Lower lobe of right lung (tissue), 2 donors: ENCODE measurements at regions not wholly inside any gene's neighbourhood (a gene's known extent, or its start where the extent isn't known, plus 50 kb on each side); places are given as distances from the start of the nearest gene placed in this dataset.

ENCODE experiments used
- ATAC-seq, 2 donors: fragments of 200-7000 bp; cut with Tn5 transposase; one replicate each; pipeline ENCODE4 v1.9.1; 2020 to 2022; ENCODE audit warnings: mild to moderate bottlenecking in 2 of 2, moderate library complexity in 2 of 2
- DNase-seq: peaks from one replicate; pipeline ENCODE4 v3.0.0-alpha.2; 2020
- H3K27ac ChIP-seq: fragments of 200-600 bp; one replicate; pipeline ENCODE4 v1.8.0; 2022
- H3K27me3 ChIP-seq: fragments of 200-600 bp; one replicate; pipeline ENCODE4 v1.8.0; 2022; ENCODE audit warnings: low read depth
- H3K36me3 ChIP-seq: fragments of 200-600 bp; one replicate; pipeline ENCODE4 v1.8.0; 2022; ENCODE audit warnings: mild to moderate bottlenecking
- H3K4me1 ChIP-seq: fragments of 200-600 bp; one replicate; pipeline ENCODE4 v1.8.0; 2022
- H3K4me3 ChIP-seq: fragments of 200-600 bp; one replicate; pipeline ENCODE4 v1.8.0; 2022; ENCODE audit warnings: mild to moderate bottlenecking
- H3K9me3 ChIP-seq: fragments of 200-600 bp; one replicate; pipeline ENCODE4 v1.8.0; 2022
- CTCF ChIP-seq: fragments of 200-600 bp; IDR thresholded peaks from one replicate; pipeline ENCODE4 v1.8.0; 2022; ENCODE audit warnings: antibody characterized with exemption, mild to moderate bottlenecking
- intact Hi-C: fragments of 100-400 bp; cut with DNase I; formaldehyde crosslinking; loops from one replicate; pipeline ENCODE4 v1.11.0; 2022
- donor health status: DM: no; HTN: yes; CAD: no; lungs with severe emphysema.

DNA sequence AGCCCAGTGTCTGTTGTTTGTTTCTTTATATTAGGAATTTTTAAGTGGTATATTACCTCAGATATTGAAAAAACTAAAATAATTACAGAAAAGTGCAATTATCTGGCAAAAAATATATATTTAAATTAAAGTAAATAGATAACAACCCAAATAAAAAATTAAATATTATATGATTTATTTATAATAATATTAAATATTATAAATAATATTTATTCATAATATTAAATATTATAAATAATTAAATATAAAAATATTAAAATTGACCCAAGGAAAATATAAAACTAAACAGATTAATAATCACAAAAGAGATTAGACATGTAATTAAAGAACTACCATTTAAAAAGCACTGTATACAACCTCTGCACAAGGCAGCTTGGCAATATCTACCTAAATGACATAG is 331.9 kb upstream of the POGK start:
- no peak overlapping the region for H3K27ac ChIP-seq
- H3K4me1 ChIP-seq = no peaks in the 10 kb centered on the region
- DNase-seq = no peak
- TF ChIP-seq CTCF = no peak
- no peaks in the 10 kb centered on the region for H3K36me3 ChIP-seq
- H3K27me3 ChIP-seq = no peaks in the 10 kb centered on the region
- no peaks in the 10 kb centered on the region for H3K9me3 ChIP-seq
- intact Hi-C loops = no loop called here
- H3K4me3 ChIP-seq = no peak overlapping the region
- ATAC-seq = no peak

- Histone ChIP-seq H3K4me1 (no peaks in the 10 kb centered on the region), H3K36me3 (no peaks in the 10 kb centered on the region)
- intact Hi-C loops = no loop called here
Measured at GRCh38 chr1:166511761-166512160, 327.5 kb upstream of the POGK start.

GRCh38 chr1:166514067-166514466 is 325.2 kb upstream of the POGK start:
- H3K27ac ChIP-seq = no peak overlapping the region
- H3K27me3 ChIP-seq = no peaks in the 10 kb centered on the region
- ATAC-seq = no peak
- intact Hi-C loops = no loop called here
- no peak for DNase-seq
- H3K4me3 ChIP-seq = no peak overlapping the region
- no peaks in the 10 kb centered on the region for H3K4me1 ChIP-seq
- H3K36me3 ChIP-seq = no peaks in the 10 kb centered on the region
- TF ChIP-seq CTCF = no peak
- H3K9me3 ChIP-seq = peaks cover 6% of the 10 kb centered on the region

More at GRCh38 chr1:166511761-166512160, 327.5 kb upstream of the POGK start:
- H3K4me3 ChIP-seq = no peak overlapping the region
- no peak overlapping the region for H3K27ac ChIP-seq
- TF ChIP-seq CTCF = no peak
- H3K9me3 ChIP-seq = peaks cover 6% of the 10 kb centered on the region
- DNase-seq = no peak
- no peaks in the 10 kb centered on the region for H3K27me3 ChIP-seq
- peak; percentile 30 to 48 for ATAC-seq

- intact Hi-C loops = no loop called here
- no peaks in the 10 kb centered on the region for H3K9me3 ChIP-seq
- no peaks in the 10 kb centered on the region for H3K27me3 ChIP-seq
- no peak for TF ChIP-seq CTCF
- no peak overlapping the region for H3K4me3 ChIP-seq
- DNase-seq (no peak), ATAC-seq (no peak)
- H3K4me1 ChIP-seq = no peaks in the 10 kb centered on the region
- H3K27ac ChIP-seq = no peak overlapping the region
- no peaks in the 10 kb centered on the region for H3K36me3 ChIP-seq
Measured at GRCh38 chr1:166527752-166528151, 311.5 kb upstream of the POGK start.

GRCh38 chr1:166538646-166539045 is 300.6 kb upstream of the POGK start:
- no peaks in the 10 kb centered on the region for H3K27me3 ChIP-seq
- H3K9me3 ChIP-seq = no peaks in the 10 kb centered on the region
- DNase-seq = no peak
- no peaks in the 10 kb centered on the region for H3K36me3 ChIP-seq
- TF ChIP-seq CTCF = no peak
- no peaks in the 10 kb centered on the region for H3K4me1 ChIP-seq
- H3K27ac ChIP-seq = no peak overlapping the region
- intact Hi-C loops = no loop called here
- no peak overlapping the region for H3K4me3 ChIP-seq
- ATAC-seq = no peak

- TF ChIP-seq CTCF = no peak
- Histone ChIP-seq H3K36me3 (no peaks in the 10 kb centered on the region), H3K9me3 (peaks cover 1% of the 10 kb centered on the region), H3K27ac (no peak overlapping the region), H3K4me3 (no peak overlapping the region), H3K27me3 (no peaks in the 10 kb centered on the region), H3K4me1 (no peaks in the 10 kb centered on the region)
- DNase-seq (no peak), ATAC-seq (no peak)
- intact Hi-C loops = no loop called here
Measured at GRCh38 chr1:166544036-166544435, 295.2 kb upstream of the POGK start.
